KG1 (cell line): ENCODE measurements at regions not wholly inside any gene's neighbourhood (a gene's known extent, or its start where the extent isn't known, plus 50 kb on each side); places are given as distances from the start of the nearest gene placed in this dataset.

ENCODE experiments used
- DNase-seq: peaks from one replicate; lab custom pipeline; 2025; lab: John Stamatoyannopoulos, UW

DNA sequence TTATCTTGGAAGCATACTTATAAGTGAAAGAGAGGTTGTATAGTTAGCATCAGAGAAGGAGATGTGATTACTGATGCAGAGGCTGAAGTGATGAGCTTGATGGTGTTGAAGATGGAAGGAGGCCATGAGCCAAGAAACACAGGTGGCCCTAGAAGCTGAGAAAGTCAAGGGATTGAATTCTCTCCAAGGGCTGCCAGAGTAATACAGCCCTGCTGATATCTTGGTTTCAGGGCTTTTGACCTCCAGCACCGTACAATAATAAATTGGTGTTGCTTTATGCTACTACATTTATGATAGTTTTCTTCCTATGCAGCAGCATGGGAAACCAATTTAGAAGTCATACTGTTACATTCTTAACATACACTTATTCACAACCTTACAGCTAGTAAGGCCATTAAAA is 1133.3 kb downstream of the AACS start:
- DNase-seq = no peak

DNA sequence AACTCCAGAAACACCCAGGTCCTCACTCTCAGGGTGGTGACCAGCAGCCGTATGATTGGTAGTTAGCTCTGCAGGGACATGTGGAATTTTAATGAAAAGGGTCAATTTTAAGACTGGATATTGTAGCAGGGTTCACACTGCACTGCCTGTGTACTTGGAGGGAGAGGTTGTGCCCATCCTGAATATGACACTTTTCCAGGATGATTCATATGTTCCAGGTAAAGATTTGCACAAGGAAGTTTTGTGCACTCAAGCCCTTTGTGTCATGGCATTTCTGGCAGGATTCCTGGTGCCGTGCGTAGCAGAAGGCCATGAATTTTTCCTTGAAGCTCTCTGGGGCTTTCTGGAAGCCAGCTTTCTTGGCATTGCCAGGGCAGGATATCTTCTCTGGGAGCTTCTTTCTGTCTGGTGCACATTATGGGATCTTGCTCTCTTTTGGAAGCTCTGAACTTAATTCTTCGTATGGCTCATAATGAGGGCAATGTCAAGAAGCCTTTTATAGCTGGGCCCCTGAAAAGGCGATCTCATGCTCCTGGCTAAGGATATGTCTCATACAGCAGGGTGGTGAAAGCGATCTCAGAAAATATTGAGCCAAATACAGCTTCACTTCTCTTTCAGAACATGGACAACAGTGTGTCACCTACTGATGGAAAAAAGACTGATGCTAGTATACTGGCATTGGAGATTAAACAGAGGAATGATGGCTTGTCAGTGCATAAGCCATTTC is 1133.9 kb downstream of the AACS start:
- DNase-seq = no peak

DNA sequence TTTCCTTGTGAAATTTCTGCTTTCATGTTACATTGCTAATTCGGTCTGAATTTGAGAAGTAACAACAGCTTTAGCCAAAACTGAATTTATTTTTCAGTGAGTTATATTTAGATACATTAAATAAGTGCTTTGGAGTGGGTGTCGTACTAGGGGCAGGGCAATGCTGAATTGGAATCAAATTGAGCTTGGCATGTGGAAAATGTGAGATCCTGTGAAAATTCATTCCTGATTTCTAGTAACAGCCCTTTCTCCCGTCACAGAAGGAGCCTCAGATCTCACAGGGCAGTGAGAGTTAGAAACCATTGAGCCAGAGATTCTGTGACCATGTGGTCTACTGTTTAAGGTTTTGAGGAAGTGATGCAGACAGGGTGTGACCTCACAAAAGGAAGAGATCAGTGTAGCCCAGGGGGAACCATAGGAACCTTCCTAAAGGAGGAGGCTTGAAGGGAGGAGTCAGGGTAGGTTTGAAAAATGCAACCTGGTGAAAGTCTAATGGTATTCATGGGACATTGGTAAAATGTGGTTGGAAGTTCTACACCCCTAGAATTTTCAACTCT is 1136.8 kb downstream of the AACS start:
- no peak for DNase-seq

DNA sequence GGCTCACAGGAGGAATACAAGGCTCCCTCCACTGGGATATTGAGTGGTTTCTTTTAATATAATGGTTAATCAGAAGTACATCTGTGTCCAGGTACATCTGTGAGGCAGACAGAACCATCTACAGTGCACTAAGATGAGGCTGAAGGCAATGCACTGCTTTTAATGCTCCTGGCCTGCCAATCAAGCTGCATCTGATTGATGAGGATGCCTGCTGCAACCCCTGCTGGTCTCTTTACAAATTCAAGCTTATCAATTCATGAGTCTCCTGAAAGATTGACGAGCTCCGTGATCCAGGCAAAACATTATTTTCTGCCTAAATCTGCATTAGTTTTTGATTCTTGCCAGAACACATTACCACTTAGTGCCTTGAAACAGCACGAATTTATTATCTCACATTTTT is 1139.1 kb downstream of the AACS start:
- DNase-seq = no peak

DNA sequence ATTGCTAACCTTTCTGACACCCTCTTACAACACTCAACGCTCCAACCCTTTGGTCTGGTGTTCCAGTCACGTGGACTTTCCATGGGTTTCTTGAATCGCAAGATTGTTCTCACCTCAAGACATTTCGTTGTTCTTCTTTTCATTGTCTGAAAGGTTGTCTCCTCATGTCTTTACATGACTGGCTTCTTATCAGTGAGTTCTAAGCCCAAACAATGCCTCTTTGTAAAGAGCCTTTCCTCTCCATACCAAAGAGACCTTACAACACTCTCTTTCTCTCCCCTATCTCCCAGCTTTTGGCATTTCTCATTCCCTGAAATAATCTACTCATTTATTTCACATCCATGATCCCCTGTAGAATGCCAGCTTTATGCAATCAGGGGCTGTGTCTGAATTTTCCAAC is 1144.8 kb downstream of the AACS start:
- DNase-seq = no peak

DNA sequence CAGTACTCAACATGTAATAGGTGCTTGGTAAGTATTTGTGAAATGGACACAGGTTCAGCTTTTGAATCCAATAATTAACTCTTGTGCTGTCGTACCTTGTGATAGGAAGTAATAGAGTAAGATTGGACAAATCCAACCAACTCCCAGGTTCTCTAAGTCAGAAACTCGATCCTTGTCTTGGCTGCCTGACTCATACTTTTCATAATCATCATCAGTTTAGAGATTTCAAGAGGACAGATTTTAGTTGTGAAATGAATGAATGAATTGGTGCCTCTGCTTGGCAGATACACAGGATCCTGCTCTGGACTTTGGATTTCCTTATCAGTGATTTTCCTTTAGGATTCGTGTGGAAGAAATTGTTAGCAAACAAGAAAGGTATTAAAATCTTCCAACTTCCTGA is 1145.2 kb downstream of the AACS start:
- DNase-seq = no peak

DNA sequence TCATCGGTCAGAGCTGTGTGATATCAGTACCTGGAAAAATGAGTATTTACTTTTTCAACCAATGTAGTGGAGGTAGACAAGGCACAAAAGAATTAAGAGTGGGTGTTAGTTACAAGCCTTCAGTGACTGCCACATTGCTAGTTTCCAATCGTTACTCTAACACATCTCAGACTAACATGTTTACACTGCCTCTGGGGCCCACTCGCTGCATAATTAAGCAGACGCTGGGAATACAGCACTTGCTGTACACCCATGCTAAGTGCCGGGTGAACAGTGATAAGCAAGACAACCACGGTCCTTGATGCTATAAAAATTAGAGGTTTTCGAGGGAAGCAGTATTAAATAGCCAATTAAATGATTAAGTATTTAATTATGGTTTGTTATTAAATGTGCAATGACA is 1147.6 kb downstream of the AACS start:
- no peak for DNase-seq

DNA sequence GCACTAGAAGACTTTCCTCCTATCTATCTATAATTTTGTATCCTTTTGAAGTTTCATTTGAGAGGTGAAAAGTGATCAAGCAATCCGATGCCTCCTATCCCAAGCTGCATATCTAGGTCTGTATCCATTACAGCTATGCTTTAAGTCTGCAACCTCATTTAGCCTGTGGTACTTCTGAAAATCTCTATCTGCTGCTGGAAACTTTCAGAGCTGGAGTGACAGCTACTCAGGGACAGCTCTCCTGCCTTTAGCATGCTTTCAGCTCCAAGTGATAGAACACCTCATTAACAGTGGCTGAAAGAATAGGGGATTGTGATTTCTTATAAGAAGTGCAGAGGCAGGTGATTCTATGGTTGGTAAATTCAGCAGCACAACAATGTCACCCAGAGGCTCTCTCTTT is 1153.5 kb downstream of the AACS start:
- no peak for DNase-seq

DNA sequence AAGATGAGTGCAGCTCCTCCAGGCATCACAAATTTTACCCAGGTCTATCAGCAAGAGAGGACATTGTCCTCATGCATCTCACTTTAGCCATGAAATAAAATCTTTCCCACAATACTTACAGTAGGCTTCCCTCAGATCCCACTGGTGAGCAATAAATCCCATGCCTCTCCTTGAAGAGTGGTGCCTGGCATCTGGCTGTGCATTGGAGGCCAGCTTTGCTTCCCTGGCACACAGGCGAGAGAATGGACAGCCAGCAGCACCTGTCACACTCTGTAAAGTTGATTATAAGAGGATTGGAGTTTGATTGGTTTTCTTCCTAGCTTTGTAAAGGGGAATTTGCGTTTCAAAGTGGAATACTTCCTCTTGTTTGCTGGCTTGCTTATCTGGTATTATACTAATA is 1153.9 kb downstream of the AACS start:
- no peak for DNase-seq

DNA sequence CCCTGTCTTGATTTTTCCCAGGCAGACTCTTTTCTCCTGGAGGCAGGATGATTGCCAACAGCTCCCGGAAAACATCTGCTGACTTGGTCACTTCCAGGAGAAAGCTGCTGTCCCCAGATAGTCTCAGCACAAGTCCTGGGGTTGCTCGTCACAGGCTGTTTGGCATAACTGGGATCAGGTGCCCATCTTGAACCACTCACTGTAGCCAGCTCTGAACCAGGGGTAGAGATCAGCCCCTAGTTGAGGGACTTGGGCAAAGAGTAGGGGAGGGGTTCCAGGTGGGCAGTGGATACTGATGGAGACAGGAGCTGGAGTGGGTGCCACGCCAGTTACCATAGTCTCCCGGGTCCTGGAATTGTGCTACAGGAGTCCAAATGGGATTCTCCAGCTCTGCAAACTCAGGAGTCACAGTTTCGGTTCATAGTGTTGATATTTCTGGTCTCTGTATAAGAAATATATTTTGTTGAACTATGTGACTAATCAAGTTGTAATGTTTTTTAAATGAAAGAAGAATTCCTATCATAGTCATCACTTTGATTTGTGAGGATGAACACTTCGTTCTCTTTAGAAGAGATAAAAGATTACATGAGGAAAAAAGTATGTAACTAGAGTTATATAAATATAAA is 1154.5 kb downstream of the AACS start:
- DNase-seq = no peak

DNA sequence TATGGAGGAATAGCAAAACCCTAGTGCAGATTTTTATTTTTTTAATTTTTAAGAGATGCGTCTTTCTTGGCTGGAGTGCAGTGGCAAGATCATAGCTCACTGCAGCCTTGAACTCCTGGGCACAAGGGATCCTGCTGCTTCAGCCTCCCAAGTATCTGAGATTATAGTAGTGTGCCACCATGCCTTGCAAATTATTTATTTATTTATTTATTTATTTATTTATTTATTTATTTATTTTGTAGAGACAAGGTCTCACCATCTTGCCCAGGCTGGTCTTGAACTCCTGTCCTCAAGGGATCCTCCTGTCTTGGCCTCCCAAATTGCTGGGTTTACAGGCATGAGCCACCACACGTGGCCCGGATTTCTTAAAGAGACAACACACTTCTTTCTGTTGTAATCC is 1158.8 kb downstream of the AACS start:
- no peak for DNase-seq

DNA sequence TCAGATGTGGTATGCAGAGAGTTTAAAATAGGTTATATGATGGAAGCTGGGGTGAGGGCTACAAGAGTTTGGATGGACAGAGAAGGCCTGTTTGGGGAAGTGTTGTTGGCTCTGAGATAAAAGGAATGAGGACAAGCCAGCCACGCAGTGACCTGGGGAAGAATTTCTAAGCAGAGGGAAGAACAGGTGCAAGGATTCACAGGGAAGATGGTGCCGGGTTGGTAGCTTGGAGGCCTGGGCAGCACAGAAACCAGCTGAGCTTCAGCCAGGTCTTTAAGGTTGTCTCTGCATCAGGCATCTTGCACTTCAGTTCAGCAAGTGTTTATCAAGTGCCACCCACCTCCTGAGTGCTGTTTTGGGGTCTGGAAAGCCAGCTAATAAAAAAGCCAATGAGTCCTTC is 1163.7 kb downstream of the AACS start:
- no peak for DNase-seq

DNA sequence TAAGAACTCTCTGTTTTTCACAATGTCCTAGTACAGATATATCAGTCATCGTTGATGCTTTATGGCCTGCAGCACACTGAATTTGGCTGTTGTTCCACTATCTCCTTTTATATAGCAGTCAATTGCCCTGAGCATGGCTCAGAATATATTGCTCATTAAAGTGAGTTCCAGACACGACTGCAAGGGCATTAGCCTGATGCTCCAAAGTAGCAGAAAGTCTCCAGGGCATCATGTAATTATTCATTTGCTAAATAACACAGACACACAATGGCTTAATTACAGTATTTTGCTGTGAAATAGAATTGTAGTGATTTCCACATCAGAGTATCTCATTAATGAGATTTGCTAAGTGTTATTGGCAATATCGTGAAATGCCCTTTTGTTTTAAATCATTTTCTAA is 1167.5 kb downstream of the AACS start:
- no peak for DNase-seq

DNA sequence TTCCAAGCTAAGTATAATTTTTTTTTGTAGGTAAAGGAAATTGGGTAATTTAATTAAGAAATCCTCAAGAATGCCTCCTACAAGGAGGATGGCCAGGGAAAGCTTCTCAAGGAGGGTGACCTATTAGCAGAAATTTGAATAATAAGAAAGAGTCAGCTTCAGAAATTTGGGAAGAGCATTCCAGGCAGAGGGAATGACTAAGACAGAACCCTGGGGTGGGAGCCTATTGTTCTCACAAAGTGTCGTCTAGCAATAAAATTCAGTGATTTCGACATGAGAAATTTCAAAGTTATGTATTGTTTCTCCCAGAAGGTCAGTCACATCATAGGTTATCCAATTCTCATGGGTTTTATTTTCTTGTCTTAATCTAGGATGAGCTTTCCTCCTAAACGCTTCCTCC is 1168.4 kb downstream of the AACS start:
- no peak for DNase-seq

DNA sequence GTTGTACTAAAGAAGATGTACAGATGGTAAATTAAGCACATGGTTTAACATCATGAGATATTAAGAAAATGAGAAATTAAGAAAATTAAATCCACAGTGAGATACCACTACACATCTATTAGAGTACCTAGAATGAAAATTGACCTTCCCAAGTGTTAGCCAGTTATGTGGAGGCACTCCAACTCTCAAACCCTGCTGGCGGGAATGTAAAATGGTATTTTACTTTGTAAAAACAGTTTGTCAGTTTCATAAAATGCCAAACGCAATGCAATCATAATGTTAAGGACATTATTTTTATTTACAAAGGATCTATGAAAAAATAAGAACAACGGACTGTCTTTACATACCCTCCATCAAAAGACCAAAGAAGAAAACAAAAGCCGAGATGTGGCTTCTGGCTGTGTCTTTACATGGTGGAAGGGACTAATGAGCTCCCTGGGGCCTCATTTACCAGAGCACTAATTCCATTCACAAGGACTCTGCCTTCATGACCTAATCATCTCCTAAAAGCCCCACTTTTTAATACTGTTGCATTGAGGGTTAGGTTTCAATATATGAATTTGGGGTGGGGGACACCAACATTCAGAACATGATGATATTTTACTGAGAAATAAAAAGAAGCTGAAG is 1178.7 kb downstream of the AACS start:
- no peak for DNase-seq

DNA sequence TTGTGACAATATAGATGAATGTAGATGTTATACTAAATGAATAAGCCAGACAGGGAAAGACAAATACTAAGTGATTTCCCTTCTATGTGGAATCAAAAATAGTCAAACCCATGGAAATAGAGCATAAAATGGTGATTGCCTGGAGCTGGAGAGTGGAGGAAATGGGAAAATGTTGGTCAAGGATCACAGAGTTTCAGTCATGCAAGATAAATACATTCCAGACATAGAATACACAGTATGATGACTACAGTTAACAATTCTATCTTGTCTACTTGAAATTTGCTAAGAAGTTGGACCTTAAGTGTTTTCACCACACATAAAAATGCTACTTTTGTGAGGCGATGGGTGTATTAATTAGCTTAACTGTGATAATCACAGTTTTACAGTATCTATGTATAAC is 1182.7 kb downstream of the AACS start:
- DNase-seq = no peak

DNA sequence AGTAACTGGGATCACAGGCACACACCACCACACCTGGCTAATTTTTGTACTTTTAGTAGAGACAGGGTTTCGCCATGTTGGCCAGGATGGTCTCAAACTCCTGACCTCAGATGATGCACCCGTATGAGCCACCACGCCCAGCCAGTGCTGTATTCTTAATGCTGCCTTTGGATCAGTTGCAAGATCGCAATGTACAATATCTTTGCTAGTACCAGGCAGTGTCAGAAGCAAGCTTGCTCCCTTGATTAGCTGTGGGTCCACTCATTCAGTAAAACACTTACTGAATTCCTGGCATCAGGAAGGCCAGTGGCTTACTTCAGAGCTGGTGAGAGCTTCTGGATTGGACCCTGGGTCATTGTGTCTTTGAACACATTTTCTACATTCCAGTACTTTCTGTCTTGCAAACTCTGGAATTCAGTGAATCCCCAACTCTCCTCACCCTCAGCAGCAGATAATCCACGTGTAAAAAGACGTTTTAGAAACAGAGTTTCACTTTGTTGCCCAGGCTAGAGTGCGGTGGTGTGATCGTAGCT is 1183.7 kb downstream of the AACS start:
- no peak for DNase-seq

DNA sequence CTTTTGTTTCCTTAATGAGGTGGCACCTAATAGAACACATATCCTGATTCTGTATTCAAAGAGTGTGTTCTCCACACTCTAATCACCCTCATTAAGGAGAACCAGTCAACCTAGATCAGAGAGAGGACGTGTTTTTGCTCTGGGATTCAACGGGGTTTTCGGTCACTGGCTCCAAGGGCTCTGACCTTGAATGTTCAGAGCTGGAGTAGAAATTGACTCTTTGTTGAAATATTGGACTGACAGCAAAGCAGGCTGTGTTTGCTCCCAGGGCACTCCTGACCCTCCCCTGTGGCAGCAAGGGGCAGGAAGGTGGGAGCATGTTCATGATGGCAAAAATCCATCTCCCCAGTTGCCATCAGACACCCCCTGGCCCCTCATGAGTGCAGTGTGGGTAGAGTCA is 1193.0 kb downstream of the AACS start:
- no peak for DNase-seq

DNA sequence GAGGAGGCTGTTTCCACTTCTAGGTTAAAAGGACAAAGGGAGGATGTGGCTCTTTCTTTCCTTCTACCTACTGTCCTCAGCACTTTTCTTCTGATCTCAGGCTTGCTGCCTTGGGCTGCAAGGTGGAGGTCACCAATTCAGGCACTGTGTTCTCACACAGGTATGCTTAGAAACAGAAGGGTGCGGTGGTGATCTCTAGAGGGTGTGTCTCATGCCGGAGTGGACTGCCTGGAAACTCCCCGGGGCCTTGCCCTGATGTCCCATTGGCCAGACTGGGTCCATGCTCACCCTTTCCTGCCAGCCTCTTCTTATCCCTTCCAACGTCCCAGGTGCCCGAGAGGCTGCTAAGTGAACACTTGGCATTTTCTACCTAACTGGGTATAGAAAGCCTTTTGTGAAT is 1197.6 kb downstream of the AACS start:
- no peak for DNase-seq

DNA sequence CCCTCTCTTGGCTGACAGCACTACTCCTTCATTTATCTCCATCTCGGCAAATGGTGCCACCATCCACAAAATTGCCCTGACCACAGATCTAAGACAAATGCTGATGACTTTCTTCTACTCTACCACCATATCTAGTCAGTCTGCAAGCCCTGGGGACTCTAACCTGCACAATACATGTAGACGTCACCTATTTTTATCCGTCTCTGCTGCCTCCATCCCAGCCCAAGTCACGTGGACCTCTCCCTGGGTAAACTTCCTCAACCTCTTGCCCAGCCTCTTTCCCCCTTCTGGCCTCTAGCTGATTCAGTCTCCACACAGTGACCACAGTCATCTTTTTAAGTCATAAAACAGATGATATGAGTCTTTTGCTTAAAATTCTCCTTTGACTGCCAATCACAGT is 1203.0 kb downstream of the AACS start:
- no peak for DNase-seq

DNA sequence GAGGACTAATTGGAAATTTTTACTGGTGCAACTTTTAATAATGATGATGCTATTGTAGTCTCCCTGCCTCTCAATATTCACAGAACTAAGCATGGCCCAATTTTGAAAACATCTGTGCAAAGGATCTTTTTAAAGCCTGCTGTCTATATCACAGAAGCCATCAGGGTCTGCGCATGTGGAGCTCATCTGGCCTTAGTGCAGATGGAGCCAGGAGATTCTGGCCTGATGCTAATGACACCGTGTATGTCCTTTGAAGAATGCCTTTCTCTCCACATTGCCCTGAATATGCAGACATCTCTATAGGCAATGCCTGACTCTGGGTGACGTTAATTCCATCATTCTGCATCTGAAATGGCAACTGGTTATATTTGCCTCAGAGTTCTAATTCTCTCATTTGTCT is 1205.9 kb downstream of the AACS start:
- no peak for DNase-seq

DNA sequence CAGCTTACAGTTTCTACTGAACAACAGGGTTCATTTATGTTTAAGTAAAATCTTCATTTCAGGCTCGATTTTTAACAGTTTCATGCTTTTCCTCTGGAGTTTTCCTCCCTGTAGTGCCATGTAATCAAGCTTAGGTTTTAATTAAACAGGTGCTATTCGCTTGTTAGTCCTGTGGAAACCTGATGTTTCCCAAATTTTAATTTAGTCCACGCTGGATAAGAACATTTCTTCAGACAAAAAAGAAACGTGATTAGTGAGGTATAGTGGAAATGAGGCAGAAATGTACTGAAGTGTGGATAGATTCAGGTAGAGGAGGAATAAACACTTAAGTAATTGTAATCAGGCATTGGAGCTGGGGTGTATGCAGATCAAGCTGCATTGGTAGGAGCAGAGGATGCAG is 1217.5 kb downstream of the AACS start:
- DNase-seq = no peak

DNA sequence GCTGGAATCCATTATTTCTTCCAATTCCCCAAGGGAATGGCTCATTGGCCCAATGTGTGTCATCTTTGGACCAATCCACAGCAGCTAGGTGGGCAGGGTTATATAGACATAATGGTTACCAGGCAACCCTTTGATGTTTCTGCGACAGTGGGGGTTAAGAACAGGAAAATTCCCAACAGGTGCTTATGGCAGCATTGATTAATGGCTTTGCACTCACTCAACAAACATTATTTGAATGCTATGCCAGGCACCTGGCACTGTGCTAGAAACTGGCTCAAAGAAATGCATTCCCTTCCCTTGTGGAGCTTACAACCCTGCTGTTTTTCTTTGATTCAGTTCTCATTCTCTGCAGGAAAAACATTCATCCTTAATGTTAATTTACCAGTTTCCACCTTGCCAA is 1221.0 kb downstream of the AACS start:
- DNase-seq = no peak
